Activated T-cell treated with anti-CD3 and anti-CD28 coated beads for 48 hours (primary cell): ENCODE measurements at regions not wholly inside any gene's neighbourhood (a gene's known extent, or its start where the extent isn't known, plus 50 kb on each side); places are given as distances from the start of the nearest gene placed in this dataset.
"Not testable (repeated sequence)": the region's sequence is repeated elsewhere in the genome, so short reads cannot be mapped to it uniquely, and the experiment has no call there.

ENCODE experiments used
- DNase-seq: peaks from one replicate; pipeline ENCODE4 v3.0.0-alpha.2; 2020; ENCODE audit warnings: low read depth

DNA sequence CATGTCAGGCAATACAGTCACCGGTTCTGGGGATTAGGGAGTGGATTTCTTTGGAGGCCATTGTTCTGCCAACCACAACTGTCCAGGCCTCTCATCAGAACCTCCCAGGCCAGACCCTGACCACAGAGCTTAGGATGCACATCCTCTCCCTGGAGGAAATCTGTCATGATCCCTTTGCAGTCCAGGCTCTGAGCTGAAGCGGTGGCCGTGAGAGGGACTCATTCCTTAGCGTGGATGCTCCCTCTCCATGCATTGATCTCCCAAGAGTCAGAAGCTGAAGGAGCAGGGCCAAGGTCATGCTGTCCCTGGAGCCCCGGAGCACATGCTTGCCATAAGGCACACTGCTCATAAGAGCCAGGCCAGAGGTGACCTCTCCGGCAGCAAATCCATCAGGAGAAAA lies 181.4 kb downstream of the COPRS start:
- DNase-seq = no peak

GRCh38 chr17:31677036-31677435 lies 182.0 kb downstream of the COPRS start:
- no peak for DNase-seq

GRCh38 chr17:31675392-31675791 lies 183.7 kb downstream of the COPRS start:
- DNase-seq = not testable (repeated sequence)

DNA sequence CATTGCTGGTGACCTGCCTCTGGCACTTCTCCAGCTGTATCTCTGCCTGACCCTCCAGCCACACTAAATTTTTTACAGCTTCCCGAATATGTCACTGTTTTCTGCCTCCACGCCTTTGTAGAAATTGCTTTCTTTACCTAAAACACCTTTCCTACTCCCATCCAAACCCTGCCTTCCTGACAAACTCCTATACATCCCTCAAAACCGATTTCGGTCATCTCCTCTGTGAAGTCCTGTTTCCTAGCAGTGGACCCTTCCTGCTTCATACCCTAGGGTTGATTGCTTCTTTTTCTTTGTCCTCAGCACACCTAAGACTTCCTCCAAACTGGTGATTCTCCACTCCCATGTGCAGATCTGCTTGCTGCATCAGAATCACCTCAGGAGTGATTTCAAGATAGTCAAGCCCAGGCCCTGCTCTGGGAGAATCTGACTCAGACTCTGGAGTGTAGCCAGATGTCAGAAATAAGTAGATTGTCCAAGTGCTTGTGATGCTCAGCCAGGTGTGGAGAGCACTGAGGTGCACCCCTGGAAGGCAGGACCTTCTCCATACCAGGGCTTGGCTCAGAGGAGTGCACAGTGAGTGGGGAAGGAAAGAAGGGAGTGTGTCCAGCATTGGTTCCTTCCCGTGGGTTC lies 184.2 kb downstream of the COPRS start:
- no peak for DNase-seq

- no peak for DNase-seq
Measured at GRCh38 chr17:31674305-31674704, 184.7 kb downstream of the COPRS start.

- DNase-seq = no peak
Measured at GRCh38 chr17:31673076-31673475, 186.0 kb downstream of the COPRS start.

GRCh38 chr17:31672161-31672819 lies 186.8 kb downstream of the COPRS start:
- no peak for DNase-seq

GRCh38 chr17:31663576-31663975 lies 195.5 kb downstream of the COPRS start:
- no peak for DNase-seq

- DNase-seq = no peak
Measured at GRCh38 chr17:31660684-31661083, 198.4 kb downstream of the COPRS start.

DNA sequence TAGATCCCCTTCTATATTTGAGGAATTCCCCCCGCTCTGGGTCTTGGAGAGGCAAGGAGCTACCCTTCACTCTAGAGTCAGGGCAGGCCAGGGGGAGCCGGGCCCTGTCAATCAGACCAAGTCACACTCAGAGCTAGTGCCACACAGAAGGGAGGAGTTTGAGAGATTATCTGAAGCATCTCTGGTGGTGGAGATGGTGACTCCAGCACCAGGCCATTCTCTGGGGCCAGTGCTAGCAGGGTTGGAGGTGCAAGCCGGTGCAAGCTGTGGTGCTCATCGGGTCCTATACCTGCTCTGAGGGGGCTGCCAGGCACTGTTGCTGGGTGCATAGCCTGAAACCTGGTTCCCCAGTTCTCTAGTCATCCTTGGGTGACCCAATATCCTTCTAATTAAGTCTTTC lies 201.2 kb downstream of the COPRS start:
- DNase-seq = no peak

DNA sequence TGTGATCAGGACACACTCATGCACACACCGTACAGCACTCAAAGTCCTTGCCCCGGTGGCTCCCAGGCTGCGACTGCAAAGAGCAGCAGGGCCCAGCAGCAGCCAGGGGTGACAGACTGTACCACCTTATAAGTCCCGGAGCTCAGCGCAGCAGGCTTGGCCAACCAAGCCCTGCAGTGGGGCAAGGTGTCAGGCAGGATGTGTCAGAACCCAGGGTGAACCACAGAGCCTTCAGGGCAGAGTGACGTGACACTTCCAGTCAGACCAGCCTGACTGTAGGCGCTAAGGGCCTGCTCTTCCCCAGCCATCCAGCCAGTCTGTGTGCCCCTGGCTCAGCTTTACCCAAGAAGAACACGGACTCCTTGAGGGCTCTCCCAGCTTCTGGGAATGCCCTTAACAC lies 204.1 kb downstream of the COPRS start:
- peak; percentile 15 for DNase-seq

- DNase-seq = no peak
Measured at GRCh38 chr17:31653691-31654090, 205.4 kb downstream of the COPRS start.

GRCh38 chr17:31650756-31651520 lies 208.1 kb downstream of the COPRS start:
- no peak for DNase-seq

GRCh38 chr17:31649302-31649701 lies 209.7 kb downstream of the COPRS start:
- DNase-seq = no peak

DNA sequence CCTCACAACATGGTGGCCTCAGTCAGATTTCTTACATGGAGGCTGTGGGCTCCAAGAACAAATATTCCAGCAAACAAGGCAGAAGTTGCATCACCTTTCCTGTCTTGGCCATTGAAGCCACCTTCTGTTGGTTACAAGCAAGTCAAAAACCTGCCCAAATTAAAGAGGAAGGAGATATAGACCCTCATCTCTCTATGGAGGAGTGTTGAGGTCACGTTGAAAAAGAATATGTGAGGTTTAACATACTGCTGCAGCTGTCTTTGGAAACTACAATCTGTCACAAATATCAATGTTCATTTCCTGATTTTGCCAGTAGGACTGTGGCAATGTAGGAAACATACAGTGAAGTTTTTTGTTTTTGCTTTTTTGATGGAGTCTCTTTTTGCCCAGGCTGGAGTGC lies 211.4 kb downstream of the COPRS start:
- no peak for DNase-seq

DNA sequence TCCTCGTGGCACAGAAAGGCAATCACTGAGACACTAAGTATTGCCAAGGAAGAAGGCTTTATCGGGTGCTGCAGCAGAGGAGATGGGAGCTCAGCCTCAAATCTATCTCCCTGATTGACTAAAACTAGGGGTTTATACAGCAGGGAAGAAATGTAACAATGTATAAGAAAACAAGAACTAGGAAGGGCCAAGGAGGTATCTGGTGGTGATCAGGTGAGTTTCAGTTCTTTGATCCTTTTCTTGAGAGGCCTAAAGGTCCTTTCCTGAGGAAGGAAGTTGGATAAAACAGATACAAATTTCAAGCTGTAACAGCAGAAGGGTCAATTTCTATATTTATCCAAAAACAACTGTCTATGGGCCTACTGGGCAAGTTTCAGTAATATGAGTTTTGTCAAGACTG lies 212.4 kb downstream of the COPRS start:
- no peak for DNase-seq

GRCh38 chr17:31645351-31645750 lies 213.7 kb downstream of the COPRS start:
- DNase-seq = no peak

DNA sequence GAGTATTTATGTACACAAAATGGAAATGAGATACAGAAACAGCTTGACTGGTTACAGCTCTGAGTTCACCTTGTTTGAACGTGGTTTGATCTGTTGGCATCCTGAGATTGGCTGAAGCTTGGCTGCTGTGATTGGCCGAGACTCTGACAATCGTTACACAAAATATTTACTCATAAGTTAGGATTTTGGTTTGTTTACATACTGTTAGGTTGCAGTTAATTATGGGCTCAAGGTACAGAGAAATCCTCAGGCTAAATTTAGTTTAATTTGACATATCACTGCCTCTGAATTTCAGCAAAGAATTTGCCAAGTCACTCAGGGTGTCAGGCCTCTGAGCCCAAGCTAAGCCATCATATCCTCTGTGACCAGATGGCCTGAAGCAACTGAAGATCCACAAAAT lies 227.3 kb downstream of the COPRS start:
- DNase-seq = no peak

- not testable (repeated sequence) for DNase-seq
Measured at GRCh38 chr17:31630866-31631265, 228.2 kb downstream of the COPRS start.

- DNase-seq = no peak
Measured at GRCh38 chr17:31629696-31630470, 229.2 kb downstream of the COPRS start.

DNA sequence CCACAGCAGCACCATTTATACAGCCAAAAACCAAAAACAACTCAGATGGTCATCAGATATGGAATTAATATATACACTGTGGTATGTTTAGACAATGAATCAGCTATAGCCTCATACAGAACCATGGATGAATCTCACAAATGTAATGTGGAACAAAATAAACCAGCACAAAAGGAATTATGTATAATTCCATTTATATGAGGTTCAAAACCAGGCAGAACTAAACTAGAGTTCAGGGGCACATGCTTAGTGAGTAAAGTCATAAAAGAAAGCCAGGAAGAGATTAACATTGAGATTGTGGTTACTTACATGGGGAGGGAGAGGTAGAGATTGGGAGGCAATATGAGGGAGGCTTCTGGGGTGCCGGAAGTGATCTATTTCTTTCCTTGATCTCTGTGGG lies 231.1 kb downstream of the COPRS start:
- DNase-seq = no peak

DNA sequence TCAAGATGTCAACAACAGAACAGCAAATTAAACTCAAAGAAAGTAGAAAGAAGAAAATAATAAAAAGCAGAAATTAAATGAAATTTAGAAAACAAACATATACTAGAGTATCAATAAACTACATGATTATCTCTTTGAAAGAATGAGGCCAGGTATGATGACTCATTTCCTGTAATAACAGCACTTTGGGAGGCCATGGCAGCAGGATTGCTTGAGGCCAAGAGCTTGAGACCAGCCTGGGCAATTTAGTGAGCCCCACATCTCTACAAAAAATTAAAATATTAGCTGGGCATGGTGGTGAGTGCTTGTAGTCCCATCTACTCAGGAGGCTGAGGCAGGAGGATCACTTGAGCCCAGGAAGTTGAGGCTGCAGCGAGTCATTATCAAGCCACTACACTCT lies 232.5 kb downstream of the RAB11FIP4 start:
- DNase-seq = no peak

- DNase-seq = no peak
Measured at GRCh38 chr17:31622500-31622899, 231.0 kb downstream of the RAB11FIP4 start.
